GM19035 (cell line): ENCODE measurements at regions not wholly inside any gene's neighbourhood (a gene's known extent, or its start where the extent isn't known, plus 50 kb on each side); places are given as distances from the start of the nearest gene placed in this dataset.
"Not testable (repeated sequence)": the region's sequence is repeated elsewhere in the genome, so short reads cannot be mapped to it uniquely, and the experiment has no call there.

ENCODE experiments used
- ATAC-seq: cut with Tn5 transposase; IDR thresholded peaks from one replicate; pipeline ENCODE4 v1.9.1; 2021; ENCODE audit not compliant: unreplicated experiment

DNA sequence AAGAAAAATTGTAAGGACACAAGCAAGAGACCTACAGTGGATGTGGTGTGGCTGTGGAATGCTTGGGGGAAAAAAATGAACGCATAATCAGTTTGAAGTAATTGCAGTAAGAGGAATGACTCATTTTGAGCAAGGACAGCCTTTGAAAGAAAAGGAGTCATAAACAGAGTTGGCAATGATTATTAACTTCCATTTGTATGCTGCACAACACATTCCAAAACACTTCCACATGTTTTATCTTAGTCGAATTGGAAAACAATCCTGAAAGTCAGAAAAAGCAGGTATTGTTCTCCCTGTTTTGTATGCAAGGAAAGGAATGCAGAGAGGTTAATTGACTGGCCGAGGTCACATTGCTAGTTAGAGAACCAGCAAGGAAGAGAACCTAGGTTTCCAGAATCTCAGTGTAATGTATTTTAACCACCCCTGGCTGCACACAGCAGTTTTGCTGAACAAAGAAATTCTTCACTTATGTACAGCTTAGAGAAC lies 630.0 kb upstream of the MIR17HG start:
- no peak for ATAC-seq

DNA sequence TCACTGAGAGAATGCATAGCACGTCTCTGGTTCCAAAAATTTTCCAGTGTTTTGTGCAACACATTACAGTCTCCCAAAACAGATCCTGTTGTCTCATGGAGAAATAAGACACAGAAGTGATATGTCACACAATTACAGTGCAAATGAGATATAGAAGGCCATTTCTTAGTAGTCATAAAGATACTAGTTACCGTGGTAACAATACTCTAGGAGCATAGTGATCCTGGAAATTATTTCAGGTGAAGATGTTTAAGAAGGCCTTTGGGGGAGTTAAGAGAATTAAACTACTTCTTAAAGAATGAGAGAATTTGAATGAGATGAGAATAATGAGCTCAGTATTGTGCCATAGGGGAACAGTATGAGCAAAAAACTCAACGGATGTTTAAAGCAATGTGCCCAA lies 628.0 kb upstream of the MIR17HG start:
- no peak for ATAC-seq

- no peak for ATAC-seq
Measured at GRCh38 chr13:90721937-90722336, 625.5 kb upstream of the MIR17HG start.

DNA sequence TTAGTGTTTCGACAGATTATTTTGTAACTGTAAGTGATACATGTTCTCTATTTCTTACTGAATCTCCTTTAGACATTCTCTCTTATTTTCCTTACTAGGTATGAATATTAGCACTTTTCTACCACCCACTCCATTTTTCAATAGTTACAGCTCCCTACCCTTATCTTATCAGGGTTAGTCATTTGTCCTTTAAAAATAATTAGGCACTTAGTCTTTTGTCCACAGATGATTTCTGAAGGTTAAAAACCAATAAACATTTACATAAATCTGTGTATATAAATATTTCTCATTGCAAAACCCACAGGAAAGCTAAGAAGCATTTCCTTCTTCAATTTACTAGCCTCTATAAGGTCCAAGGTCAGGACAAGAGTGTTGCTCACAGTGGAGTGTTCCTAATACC lies 624.1 kb upstream of the MIR17HG start:
- ATAC-seq = no peak

- ATAC-seq = no peak
Measured at GRCh38 chr13:90726375-90726774, 621.1 kb upstream of the MIR17HG start.

DNA sequence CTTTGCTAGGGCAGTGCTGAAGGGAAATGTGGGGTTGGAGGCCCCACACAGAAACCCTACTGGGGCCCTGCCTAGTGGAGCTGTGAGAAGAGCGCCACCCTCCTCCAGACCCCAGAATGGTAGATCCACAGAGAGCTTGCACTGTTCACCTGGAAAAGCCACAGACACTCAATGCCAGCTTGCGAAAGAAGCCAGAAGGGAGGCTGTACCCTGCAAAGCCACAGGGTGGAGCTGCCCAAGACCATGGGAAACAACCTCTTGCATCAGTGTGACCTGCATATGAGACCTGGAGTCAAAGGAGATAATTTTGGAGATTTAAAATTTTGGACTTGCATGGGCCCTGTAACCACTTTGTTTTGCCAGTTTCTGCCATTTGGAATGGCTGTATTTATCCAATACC lies 615.4 kb upstream of the MIR17HG start:
- no peak for ATAC-seq

DNA sequence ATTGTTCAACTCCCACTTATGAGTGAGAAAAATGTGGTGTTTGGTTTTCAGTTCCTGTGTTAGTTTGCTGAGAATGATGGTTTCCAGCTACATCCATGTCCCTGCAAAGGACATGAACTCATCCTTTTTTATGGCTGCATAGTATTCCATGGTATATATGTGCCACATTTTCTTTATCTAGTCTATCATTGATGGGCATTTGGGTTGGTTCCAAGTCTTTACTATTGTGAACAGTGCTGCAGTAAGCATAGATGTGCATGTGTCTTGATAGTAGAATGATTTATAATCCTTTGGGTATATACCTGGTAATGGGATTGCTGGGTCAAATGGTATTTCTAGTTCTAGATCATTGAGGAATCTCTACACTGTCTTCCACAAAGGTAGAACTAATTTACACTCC lies 613.0 kb upstream of the MIR17HG start:
- not testable (repeated sequence) for ATAC-seq

- no peak for ATAC-seq
Measured at GRCh38 chr13:90738881-90739280, 608.6 kb upstream of the MIR17HG start.

DNA sequence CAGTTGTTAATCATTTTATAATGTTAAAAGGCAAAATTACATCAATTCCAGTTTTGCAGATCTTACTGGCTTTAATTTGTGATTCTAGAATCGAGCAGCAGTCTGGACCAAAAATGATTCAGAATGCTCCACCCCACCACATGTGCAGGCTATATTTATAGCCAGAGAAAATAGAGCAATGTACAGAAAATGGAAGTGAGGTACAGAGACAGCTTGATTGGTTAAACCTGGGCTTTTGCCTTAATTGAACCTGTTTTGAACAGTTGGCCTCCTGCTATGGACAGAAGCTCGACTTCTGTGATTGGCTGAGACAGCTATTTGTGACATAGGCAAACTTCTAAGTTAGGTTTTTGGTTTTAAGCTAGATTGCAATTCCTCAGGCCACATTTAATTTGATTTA lies 607.4 kb upstream of the MIR17HG start:
- ATAC-seq = no peak

GRCh38 chr13:90742381-90742780 lies 605.1 kb upstream of the MIR17HG start:
- ATAC-seq = no peak

DNA sequence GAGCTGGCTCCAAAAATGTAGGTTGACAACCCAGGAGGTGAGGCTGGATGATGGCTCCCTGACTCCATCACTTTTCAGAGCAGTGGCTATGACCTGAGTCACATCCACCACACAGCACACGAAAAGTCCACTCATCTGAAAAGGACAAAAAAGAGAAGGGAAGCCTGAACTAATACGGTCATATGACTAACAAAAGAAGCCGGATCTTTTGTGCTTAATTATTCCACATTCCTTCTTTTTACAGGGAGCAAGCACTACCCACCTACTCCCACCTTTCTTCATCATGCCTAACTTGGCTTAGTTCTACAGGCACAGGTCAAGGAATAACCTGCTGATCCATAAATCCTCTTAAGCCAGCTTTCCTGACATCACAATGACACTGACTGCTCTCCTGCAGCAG lies 601.3 kb upstream of the MIR17HG start:
- ATAC-seq = no peak

DNA sequence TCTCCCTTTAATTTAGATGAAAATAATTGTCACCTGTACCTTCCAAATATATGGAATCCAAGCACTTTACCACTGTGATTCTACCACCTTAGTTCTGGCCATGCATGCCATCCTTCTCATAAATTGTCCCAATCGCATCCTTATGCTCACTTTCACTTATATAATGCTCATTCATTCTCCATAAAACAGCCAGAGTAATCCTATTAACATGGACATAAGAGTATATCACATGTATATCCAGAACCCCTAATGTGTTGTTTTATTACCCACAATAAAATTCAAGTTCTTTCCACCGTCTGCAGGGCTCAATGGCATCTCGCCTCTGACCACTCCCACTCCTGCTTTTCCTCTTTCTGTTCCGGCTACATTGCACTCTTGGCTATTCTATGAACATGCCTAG lies 597.5 kb upstream of the MIR17HG start:
- ATAC-seq = no peak

GRCh38 chr13:90751026-90751425 lies 596.5 kb upstream of the MIR17HG start:
- ATAC-seq = no peak

GRCh38 chr13:90752070-90752469 lies 595.4 kb upstream of the MIR17HG start:
- no peak for ATAC-seq

GRCh38 chr13:90757127-90757680 lies 590.3 kb upstream of the MIR17HG start:
- no peak for ATAC-seq

GRCh38 chr13:90760639-90761038 lies 586.8 kb upstream of the MIR17HG start:
- ATAC-seq = no peak

DNA sequence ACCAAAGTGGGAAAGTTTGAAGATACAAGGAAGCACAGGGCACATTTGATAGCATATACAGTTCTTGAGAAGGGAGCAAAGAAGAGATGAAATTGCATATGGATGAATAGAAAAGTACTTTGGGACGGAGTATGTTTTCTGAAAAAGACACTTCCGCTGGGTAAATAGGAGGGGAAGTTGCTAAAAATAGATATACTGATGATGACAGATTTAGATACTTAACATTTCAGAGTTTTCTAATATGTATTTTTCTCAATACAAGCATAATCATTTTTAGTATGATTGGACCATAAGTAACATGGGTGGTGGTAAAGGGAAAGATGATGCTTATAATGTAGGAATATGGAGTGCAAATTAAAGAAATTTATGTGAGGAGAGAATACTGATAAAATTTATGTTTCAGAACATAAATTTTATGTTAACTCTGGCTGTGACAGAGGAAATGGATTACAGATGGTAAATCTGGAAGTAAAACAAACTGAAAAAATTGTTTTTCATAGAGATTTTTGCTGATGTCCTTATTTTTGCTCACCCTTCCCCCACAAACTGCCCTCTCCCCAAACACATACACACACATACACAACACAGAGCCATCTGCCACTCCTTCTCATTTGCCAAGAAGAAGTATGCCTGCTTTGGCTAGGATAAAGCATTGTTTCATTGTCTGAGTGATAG lies 583.9 kb upstream of the MIR17HG start:
- ATAC-seq = no peak

GRCh38 chr13:90766386-90766902 lies 581.0 kb upstream of the MIR17HG start:
- no peak for ATAC-seq

- ATAC-seq = no peak
Measured at GRCh38 chr13:90768116-90768515, 579.4 kb upstream of the MIR17HG start.

GRCh38 chr13:90769387-90769786 lies 578.1 kb upstream of the MIR17HG start:
- no peak for ATAC-seq

DNA sequence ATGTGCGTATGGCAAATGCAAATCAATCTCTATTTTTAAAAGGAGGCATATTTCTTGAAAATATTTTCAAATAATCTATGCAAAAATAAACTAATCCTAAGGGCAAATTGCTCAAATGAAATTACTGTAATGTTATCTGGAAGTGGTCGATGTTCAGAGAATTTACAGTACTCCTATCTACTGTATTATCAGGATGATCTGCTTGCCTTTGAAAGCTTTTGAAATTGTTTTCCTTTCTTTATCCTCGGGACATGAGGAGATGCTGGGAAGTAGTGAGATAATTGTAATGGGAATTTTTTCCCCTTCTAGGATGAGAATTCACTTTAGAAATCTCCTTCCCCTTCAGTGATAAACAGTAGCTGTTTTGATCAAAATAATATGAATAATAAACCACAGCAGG lies 577.2 kb upstream of the MIR17HG start:
- ATAC-seq = no peak

DNA sequence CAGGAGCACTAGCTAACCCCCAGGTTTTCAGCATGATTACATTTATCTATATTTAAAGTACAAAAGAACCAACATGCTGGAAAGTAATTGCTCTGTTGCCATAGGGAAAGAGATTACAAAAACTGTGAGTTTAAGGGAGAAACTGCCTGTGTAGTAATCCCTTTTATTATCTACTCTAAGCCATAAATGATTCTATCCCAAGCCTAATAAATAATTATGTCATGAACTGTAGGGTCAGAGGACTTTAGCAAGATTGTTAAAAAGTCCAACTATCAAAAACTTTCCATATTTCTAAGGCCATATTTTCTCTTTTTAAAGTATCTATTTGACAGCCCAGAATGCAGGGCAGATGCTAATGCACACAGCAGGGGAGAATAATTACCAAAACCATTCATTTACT lies 573.8 kb upstream of the MIR17HG start:
- no peak for ATAC-seq
